ENCODE measurements at regions not wholly inside any gene's neighbourhood (a gene's known extent, or its start where the extent isn't known, plus 50 kb on each side); places are given as distances from the start of the nearest gene placed in this dataset.

- DNase-seq, result no peak
These were observed 490.5 kb upstream of the RAG2 start for GRCh38 chr11:37088573-37088910.

DNA sequence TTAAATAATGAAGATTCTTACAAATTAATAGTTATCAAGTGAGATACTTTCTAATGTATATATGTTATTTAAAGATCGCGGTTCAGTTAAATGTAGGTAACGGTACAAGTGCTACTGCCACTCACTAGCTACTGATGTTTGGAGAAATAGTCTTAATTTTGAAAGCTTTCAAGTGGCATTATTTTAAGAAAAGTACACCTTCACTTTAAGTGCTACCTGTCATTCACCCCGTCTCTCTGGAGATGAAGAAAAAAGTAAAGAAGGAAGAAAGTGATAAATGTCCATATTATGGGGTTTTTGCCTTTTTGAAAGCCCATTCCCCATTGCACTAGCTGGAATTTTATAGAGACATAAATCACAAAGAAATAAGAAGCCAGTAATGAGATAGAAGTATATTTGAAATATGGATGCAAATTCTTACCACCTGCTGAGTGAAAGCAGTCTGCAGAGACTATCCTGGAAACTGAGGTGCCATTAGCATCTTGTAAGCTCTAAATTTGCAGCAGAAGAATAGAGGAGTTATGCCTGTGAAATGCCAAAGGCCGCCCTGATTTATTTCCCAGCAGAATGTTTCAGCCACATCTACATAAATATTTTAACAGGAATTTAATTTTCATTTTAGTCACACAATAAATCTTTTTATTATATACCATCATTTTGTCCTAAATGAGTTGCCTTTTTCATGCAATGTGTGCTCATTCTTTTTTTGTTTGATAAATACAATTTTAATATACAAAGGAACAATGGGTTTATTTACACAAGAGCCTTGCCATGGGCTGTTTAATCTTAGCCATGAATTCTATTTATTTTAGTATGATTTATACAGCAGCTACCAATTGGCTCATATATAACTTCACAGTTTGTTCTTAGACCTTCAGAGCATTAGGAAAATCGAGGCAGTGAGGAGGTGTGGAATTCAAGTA is 489.9 kb upstream of the RAG2 start:
- DNase-seq, result no peak

GRCh38 chr11:37078521-37078920 is 480.5 kb upstream of the RAG2 start:
- DNase-seq, result no peak

GRCh38 chr11:37076866-37077265 is 478.8 kb upstream of the RAG2 start:
- DNase-seq, result no peak

GRCh38 chr11:37072538-37073055 is 474.6 kb upstream of the RAG2 start:
- no peak for DNase-seq

DNA sequence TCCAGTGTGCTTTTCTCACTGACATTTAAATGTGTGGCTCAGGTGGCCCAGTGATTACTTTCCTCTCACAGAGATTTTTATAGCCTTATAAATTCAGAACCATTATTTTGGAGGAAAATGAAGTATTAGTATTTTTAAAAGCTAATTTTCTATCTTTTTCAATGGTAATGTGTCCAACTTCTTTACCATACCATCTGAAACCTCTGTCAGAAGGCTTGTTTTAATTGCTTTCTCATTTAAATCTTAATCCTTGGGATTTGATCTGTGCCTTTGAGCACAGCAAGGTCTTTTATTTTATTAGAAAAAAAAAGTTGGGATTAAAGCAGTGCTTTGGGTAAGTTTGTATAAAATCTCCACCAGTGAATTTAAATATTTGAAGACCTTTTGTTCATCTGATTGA is 452.3 kb upstream of the RAG2 start:
- no peak for DNase-seq

GRCh38 chr11:37040921-37041320 is 442.9 kb upstream of the RAG2 start:
- no peak for DNase-seq

DNA sequence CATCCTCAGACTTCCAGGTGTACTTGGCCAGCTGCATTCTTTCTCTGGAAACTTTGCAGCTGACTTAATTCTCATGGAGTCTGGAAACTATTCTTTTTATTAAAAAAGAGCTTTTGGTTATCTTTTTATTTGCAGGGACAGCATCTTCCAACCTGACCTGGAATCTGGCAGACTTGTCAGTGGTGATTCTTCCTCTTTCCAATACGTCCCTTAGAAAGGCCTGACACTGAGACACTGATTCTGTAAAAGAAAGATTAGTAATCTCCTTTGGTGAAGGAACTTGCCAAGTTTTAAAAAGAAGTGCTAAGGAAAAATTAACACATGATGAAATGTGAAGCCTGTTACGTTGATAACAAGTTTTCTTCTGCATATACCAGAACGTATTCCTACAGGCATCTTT is 440.9 kb upstream of the RAG2 start:
- DNase-seq, result no peak

- DNase-seq, result no peak
These were observed 428.7 kb upstream of the RAG2 start for GRCh38 chr11:37026741-37027140.

- DNase-seq, result no peak
These were observed 428.3 kb upstream of the RAG2 start for GRCh38 chr11:37026326-37026725.

GRCh38 chr11:37006563-37006962 is 408.5 kb upstream of the RAG2 start:
- no peak for DNase-seq

DNA sequence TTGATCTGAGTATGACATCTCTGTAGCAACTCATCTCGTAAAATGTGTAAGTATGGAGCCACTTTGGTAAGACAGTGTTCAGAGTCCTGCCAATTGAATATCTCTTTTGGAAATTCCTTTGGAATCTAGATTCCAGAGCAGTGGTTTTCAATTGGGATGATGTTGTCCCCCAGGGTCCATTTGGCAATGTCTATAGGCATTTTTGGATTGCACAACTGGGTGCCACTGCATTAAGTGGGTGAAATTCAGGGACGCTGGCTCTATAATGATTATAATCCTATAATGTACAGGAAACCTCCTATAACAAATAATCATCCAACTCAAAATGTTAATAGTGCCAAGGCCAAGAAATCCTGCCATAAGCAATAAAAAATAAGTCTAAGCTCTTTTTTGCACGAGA is 404.8 kb upstream of the RAG2 start:
- no peak for DNase-seq

- DNase-seq, result no peak
These were observed 399.6 kb upstream of the RAG2 start for GRCh38 chr11:36997656-36998055.

- no peak for DNase-seq
These were observed 398.8 kb upstream of the RAG2 start for GRCh38 chr11:36996795-36997194.

- no peak for DNase-seq
These were observed 396.2 kb upstream of the RAG2 start for GRCh38 chr11:36994208-36994607.

- no peak for DNase-seq
These were observed 390.5 kb upstream of the RAG2 start for GRCh38 chr11:36988556-36988955.

GRCh38 chr11:36985562-36985961 is 387.5 kb upstream of the RAG2 start:
- no peak for DNase-seq

GRCh38 chr11:36976741-36977140 is 378.7 kb upstream of the RAG2 start:
- DNase-seq, result no peak

- DNase-seq, result no peak
These were observed 376.7 kb upstream of the RAG2 start for GRCh38 chr11:36974771-36975170.

- DNase-seq, result no peak
These were observed 355.9 kb upstream of the RAG2 start for GRCh38 chr11:36953976-36954375.

- no peak for DNase-seq
These were observed 350.6 kb upstream of the RAG2 start for GRCh38 chr11:36948460-36949127.

DNA sequence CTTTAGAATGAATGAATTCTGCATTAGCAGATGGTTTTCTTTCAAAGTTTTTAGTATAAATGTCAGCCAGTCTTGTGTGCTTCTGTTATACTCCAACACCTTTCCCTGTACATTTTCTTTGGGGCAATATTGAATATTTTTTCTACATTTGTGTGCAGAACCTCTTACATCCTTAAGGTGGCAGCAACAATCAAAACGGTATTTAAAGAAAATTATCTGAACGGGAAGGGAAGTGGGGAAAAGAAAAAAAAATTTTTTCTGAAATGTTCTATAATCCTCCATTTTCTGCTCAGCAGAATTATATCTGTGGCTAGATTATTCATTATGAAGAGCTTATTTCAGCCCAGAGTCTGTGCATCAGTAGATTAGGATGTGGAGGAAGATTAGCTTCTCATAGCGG is 347.3 kb upstream of the RAG2 start:
- no peak for DNase-seq

DNA sequence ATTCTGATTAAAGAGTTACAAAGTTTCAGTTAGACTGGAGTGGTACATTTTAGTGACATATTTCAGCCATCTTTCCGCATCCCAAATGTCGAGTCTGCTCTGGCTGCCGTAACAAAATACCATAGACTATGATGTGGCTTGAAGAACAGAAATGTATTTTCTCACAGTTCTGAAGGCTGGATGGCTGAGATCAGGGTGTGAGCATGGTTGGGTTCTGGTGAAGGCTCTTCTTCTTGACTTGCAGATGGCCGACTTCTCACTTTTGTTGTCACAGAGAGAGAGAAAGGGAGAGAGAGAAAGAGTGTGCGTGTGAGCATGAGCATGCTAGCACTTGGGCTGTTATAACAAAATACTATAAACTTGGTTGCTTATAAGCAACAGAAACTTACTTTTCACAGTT is 335.4 kb upstream of the RAG2 start:
- no peak for DNase-seq

DNA sequence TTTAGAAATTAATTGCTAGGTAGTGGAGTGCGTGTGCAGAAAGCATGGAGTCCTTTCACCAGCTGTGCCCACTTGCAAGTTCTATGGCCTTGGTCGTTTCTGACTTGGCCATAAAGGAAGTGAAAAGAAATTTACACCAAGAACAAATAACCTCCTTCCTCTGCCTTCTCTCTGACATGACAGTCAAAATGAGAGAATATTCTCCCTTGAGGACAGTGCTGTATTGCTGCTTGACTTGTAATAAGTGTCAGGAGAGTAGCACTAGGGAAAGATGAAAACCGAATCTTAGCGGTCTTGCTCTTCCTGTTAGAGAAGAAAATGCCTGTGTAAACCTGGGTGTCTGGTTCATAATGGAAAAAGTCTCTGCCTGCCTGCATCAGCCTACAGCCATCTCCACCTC is 333.1 kb upstream of the RAG2 start:
- DNase-seq, result no peak
